ENCODE measurements at regions not wholly inside any gene's neighbourhood (a gene's known extent, or its start where the extent isn't known, plus 50 kb on each side); places are given as distances from the start of the nearest gene placed in this dataset.
"Not testable (repeated sequence)": the region's sequence is repeated elsewhere in the genome, so short reads cannot be mapped to it uniquely, and the experiment has no call there.

DNA sequence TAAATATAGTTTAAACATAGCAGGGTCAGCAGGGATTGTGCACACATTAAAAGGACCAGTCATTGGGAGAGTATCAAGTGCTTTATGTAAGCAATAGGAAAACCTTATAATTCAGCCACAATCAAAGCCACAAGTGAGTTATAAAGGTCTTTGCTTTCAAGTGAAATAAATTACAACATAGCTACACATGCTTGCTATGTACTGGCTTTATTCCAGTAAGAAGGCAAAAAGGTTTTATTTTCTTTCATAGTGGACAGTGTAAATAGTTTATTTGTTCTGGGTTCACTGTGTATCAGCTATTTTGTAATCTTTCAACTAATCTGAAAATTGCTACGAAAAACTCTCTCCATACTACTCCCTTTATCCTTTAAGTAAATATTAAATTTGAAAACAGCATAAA, 691.4 kb downstream of the PCDH7 start:
- DNase-seq, result no peak

DNA sequence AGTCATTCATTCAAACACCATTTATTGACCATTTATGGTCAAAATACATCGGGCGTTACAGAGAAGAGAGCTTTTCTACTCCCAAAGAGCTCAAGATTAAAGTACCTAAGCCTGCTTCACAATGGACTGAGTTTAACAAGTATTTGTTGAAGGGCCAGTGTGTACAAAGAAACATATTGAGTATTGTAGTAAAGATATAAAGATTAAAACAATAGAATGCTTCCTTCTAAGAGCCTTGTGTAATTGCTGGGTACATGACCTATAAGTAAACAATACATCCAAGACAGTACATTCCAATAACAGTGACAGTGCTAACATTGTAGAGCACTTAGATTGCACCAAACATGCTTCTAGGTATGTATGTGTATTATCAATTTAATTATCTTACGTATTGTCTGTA, 695.5 kb downstream of the PCDH7 start:
- no peak for DNase-seq

DNA sequence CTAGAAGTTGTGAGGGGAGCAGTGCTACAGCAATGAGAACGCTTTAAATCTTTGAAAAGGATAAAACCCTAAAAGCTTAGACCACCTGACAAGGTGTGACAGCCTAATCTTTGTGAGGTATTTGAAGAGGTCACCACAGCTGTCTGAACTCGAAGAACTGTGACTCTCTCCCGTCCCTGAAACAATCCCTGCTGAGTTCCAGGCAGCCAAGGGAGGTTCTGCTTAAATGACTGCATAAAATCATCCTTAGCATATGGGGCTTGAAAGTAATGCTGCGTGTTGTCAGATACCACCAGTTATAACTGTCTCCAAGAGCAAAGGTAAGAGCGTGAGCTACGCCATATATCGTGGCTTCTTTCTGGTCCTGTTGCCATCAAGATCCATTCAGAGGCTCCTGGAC, 696.3 kb downstream of the PCDH7 start:
- DNase-seq, result no peak

DNA sequence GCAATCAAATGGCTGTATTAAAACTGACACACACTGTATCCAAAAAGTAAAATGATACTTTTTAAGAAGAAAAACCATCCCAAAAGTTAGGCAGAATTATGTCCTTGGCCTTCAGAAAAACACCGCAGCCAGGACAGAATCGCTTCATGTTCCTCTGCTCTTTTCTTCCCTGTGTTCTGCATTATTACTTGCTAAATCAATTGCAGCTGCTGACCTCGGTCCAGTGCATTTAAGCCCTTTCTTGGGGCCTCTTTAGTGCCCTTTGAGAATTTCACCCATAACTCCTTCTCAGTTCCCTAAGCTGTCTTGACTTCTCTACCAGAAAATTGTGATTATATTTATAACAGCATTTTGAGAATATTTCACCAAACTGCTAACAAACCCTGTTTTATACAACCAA, 696.9 kb downstream of the PCDH7 start:
- no peak for DNase-seq

DNA sequence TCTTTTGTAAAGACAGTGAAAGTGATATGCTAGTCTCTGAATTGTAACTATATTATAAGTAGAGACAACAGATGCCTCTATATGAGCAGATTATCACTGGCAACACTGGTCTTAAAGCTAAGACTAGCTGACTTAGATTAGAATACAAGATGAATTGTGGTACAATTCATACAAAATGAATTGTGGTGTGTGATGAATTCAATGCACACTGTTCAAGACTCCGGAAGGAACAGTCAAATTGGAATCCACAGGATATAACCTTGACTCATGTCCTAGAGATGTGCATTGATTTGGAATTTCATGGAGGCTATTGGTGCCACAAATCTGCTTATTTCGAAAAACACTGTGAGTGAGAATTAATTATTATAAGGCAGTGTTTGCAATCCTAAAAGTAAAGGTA, 701.8 kb downstream of the PCDH7 start:
- no peak for DNase-seq

DNA sequence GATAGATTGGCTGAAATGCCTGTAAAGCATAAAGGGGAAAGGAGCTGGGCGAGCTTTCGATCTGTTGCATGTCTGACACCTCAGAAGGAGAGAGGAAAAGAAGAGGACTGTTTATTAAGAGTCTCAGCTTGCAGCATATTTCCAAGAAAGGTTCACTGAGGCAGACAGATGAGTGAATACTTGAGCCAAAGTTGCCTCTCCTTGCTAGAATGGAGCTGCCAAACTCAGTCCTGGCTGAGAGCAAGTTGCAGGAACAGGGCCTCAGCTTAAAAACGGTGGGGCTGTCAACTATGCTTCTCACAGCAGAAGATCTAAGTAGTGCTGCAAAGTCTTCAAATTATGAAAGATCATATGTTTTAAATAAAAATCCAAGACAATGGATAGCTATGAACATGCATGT, 707.5 kb downstream of the PCDH7 start:
- DNase-seq, result no peak

DNA sequence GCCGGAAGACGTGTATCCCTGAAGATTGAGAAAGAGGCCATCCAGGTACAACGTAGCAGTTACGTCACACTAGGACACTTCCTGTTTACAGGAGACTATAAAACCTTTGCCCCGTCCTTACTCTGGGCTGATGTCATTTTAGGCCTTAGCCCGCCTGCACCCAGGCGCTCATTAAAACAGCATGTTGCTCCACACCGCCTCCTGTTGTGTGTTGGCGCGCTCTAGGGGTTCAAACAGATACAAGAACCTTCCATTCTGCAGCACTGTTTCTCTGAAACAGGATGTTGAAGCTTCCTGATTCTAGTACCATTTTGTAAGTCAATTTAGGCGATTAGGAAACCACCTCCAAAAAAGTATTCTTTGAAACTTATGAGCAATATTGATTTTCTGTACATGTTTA, 722.1 kb downstream of the PCDH7 start:
- no peak for DNase-seq

DNA sequence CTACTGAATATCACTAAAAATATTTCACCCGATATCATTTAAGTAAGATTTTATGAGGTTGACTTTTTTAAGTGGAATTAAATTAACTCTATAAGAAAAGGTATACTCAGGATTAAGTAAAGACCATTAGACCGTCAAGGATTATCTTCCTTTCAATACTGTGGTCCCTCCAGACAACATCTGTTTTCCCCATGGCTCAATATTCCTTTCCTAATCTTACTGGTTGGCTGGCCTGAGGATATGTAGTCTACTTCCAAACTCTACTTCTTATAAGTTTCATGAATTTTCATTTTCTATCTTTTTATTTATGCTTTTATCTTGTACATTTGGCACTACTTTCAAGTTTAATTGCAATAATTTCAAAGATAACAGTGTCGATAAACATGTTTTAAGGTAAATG, 725.4 kb downstream of the PCDH7 start:
- DNase-seq, result no peak

DNA sequence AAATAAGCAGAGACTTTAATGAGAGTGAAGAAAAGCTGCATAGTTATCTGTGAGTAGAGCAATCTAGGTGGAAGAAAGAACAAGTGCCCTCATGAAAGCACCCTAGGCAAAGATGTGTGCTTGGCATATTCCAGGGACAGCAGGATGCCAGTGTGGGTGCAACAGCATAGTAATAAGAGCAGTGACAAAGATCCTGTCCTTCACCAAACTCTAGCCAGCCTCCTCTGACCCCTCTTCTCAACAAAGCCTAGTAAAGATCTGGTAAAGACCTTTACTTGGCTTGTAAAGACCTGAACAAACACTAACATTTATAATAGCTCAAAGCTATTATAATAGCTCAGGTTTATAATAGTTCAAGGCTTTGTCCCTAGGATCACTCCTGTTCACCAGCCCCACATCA, 735.4 kb downstream of the PCDH7 start:
- DNase-seq, result no peak

DNA sequence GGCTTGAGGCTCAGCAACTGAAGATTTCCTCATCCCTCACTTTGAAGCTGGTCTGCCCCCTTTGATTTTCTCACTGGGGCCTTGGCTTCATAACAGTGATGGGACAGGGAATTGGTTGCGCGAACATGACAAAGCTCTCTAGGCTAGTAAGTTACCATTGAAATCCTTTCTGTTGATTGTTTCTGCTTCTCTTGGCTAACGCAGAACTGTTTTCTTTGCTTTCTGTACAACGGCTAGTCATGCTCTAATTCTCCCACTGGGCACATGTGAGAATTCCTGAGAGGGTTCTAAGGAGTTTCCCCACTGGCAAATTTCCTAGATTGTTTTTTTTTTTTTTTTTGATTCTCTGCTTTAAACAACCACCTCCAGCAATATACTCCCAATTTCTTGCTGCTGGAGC, 738.6 kb downstream of the PCDH7 start:
- no peak for DNase-seq

DNA sequence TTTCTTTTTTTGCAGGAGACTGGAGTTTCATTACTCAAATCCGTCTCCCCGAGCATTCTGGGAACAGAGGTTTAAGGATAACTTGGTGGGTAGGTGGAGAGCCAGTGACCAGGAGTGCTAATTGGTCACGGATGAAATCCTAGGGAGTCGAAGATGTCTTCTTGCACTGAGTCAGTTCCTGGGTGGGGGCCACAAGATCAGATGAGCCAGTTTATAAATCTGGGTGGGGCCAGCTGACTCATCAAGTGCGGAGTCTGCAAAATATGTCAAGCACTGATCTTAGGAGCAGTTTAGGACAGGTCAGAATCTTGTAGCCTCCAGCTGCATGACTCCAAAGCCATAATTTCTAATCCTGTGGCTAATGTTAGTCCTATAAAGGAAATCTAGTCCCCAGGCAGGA, 741.3 kb downstream of the PCDH7 start:
- no peak for DNase-seq

DNA sequence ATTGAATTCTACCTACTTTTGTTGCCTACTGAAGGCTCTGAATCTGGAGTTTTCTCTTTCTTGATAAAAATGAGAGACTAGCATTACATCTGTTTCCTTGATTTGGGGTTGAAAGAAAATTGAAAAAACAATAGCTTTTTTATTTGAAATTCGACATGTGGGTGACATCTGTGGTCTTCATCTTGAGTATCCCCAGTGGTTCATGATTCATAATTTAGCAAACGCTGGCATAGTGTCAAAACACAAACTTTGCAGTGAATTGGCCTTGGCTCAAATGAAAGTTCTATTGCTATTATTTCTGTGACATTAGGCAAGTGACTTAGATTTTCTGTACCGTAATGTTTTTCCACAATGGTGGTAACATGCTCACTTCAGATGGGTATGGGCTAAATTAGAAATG, 747.6 kb downstream of the PCDH7 start:
- no peak for DNase-seq

DNA sequence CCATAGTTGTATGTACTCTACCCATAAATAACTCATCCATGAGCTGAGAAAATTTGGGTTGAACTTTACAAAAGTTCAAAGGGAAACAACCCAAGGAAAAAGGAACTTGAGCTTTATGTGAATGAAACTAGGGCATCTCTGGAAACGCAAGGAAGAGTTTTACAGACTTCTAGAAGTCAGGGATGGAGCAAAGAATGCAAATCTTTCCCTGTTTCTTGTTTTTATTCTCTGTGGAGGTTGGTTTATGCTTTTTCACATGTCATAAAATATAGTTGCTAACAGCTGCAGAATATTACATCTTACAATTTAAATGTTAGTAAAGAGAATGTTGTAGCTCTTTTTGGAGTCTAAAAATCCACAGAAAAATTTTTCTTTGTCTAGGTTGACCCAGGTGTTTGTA, 754.1 kb downstream of the PCDH7 start:
- no peak for DNase-seq

DNA sequence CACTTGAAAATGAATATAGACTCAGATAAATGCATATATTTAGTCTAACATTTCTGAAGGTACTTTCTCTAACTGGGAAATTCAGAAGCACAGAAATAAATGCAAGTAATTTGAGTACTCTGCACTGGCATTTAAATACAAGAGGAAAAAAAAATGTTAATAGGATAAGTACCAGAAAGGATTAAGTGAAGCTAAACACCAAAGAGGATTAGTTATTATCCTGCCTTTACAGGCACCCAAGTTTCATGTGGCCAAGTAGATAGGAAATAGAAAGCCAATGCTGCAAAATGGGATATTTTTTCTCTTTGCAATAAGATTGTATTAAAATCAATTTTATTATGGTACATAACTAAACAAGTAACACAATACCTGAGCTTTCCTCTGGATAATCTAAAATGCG, 762.5 kb downstream of the PCDH7 start:
- DNase-seq, result no peak

DNA sequence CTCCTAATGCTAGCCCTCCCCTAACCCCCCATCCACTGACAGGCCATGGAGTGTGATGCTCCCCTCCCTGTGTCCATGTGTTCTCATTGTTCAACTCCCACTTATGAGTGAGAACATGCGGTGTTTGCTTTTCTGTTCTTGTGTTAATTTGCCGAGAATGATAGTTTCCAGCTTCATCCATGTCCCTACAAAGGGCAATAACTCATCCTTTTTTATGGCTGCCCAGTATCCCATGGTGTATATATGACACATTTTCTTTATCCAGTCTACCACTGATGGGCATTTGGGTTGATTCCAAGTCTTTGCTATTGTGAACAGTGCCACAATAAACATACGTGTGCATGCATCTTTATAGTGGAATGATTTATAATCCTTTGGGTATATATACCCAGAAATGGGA, 779.0 kb downstream of the PCDH7 start:
- not testable (repeated sequence) for DNase-seq

DNA sequence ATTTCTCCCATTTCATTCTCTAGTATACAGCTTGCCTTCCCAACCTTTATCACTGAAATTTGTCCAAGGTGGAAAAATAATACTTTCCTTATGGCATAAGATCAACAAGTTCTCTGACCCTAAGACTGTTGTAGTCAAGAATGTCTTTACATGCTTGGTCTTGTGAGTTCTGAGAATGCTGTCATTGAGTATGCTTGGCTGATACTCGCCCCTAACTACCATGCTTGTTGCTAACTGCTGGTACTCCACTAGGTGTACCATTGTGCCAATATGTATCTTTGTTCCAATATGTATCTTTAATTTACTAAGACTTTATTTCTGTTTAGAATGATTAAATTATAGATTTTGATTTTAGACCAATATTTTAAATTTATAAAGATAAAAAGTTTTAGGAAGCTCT, 796.4 kb downstream of the PCDH7 start:
- no peak for DNase-seq

DNA sequence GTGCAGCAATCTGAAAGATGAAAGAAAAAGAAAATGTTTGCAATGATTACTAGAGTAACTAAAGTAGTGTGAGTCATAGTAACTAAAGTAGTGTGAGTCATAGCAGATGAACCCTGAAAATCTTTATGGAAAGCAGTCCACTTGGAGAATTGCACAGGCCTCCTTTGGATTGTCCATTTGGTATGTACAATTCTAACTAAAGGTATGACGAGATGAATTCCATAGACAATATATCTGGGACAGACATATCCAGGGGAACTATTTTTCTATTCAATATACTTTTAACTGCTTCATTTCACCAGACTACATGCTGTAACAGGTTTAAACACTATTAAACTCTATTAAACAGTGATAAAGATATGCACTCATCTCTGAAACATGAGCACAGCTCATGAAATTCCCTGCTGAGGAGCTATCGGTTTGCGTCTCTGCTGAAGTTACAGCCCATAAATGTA, 798.7 kb downstream of the PCDH7 start:
- DNase-seq, result no peak

DNA sequence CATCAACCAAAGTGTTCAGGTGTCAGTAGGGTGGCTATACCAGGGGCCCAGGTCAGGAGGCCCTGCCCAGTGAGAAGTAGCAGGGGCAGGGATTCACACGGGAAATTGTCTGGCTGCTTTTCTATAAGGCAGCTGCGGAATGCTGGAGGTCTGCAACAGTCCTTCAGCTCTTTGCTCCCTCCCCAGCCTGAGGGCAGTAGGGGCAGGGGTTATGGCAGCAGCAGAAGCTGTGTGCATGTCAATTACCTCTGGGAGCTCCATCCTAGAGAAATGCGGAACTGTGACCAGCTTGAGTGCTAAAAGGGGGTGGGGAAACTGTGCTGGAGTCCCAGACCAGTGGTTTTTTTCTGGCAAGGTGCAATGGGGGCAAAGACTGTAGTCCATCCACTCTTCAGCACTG, 810.4 kb downstream of the PCDH7 start:
- no peak for DNase-seq

DNA sequence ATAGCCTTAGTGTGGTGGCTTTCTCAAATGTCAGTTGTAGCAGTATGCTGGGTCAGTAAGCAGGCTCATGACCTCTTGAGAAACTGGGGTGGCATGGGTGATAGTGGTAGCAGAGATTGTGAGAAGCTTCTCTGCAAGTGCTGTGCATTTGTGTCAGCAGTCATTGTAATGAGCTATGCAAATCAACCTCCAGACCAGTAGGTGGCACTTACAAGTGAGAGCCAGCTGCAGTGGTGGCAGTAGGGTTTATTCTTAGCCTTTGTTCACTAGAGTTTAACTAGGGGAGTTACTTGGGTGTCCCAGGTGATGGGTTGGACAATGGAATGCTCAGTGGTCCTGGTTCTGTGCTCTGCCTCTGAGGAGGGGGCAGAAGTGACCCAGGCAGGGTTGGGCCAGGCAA, 818.7 kb downstream of the PCDH7 start:
- DNase-seq, result no peak

DNA sequence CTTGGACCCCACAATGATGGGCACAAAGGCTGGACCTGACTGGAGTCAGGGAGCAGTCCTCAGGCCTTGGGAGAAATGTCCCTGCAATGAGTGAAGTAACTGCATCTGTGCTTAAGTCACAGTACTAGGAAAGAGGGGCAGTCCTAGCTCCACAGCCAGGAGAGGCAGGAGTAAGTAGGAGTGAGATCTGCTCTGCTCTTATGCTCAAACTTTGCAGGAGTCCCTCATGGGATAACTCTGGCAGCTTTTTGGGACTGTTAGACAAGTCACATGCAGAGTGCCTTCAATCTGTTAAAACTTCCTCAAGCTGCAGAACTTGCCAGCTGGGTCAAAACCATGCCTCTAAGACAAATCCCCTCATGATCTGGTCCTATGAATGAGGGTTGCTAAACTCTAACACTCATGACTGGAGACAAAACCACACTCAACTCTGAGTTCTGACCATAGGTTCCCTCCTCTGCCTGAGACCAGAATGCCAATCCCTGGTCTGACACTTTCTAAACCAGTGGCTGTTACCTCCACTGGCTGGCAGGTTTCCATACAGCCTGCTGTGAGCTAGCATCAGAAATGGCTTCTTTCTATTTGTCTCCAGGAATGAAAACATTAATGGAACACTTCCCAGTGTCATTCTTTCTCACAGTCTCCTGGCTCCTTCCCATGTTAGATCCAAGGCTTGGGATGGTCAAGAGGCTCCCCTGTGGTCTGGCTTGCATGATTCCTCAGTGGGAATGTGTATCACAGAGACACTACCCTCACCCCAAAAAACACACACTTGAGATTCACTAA, 819.3 kb downstream of the PCDH7 start:
- DNase-seq, result no peak

DNA sequence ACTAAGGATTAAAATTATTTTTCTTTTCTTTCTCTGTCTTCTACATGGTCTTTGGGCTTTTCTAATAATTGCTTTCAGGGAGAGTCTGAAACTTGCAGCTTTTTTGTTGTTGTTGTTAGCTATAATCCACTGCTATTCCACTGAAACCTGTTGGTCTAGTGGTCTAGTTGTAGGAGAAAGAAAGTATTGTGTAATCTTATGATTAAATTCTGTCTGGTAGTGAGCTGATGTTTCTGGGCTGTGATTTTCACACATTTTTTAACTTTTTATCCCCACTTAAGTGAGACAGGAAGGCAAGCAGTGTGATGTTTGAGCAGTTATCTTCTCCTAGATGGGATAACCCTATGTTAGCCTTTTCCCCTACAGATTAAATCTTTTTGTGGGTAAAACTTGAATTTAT, 825.2 kb downstream of the PCDH7 start:
- no peak for DNase-seq

DNA sequence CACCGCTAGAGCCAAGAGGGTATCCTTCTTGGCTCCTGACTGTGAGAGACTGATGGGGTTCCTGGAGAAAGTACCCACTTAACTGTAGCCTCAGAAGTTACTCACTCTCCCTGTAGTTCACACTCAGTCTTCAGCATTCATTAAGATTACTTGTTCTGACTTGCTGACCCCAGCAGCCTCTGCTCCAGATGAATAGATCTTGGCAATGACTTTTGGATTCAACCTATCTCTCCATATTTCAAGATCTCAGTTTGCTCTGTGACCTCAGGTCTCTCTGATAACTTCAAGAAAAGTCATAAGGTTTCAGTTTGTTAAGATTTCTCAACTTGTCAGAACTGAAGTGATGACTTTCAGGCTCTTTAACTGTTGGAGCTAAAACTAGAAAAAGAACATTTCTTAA, 825.6 kb downstream of the PCDH7 start:
- no peak for DNase-seq

DNA sequence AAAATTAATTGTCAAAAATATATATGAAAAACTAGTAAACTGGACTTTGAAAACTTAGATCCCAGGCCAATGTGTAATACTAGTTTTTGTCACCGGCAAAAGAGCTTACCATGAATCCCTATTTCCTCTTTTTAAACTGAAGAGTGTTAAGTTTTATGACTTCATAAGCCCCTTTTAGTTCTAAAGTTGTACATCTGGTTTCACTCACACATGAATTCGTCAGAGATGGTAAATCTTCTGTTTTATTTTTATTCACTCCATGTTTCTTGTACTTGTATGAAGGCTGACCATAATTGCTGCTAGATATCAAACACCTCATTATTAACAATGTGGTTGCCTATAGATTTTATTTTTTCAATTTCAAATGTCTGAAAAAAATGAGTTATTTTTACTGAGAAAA, 827.9 kb downstream of the PCDH7 start:
- DNase-seq, result no peak

DNA sequence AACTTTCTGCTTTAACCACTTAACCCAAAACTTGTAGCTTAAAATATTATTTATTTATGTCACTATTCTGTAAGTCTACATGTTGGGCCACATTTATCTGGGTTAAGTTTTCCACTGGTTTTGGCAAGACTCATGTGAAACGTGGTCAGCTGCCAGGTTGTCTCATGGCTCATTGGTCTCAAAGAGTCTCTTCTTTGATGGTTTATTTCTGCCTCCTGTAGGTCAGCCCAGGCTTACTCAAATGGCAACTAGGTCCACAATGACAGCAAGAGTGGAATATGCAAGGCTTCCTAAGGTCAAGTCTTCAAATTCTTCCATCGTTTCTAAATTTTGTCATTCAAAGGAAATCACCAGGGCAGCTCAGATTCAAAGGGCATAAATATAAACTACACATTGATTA, 828.7 kb downstream of the PCDH7 start:
- DNase-seq, result no peak

DNA sequence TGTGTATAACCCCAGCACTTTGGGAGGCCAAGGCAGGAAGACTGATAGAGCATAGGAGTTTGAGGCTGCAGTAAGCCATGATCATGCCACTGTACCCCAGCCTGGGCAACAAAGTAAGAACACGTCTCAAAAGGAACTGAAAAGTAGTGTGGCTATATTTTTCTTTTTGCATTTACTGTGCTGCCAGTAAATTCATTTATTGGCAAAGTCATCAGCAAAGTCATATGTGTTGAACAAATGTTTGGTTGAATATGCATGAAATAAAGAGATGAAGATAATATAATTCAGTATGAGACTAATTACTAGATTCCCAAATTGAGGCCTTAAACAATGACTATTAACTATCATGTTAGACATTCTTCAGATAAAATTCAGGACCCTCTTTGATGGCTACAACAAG, 829.1 kb downstream of the PCDH7 start:
- no peak for DNase-seq

DNA sequence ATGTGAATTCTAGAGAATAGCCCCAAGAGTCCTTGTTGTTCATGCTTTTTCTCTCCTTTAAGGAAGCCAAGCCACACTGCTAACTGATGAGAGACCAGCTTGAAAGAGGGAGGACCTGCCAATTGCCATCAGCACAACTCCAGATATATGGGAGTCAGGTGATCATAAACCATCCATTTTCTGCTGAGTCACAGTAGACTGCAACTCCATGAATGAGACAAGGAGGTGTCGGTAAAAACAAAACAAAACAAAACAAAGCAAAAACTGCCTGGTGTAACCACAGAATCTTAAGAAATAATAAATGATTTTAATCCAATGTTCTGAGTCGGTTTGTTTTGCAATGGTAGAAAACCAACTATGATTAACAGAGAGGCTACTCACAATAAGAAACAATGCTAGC, 837.3 kb downstream of the PCDH7 start:
- DNase-seq, result no peak
